Ammon's horn (tissue), 1 donor: ENCODE measurements at regions not wholly inside any gene's neighbourhood (a gene's known extent, or its start where the extent isn't known, plus 50 kb on each side); places are given as distances from the start of the nearest gene placed in this dataset.

Experiments used
- DNase-seq: peaks from one replicate; pipeline ENCODE4 v3.0.0-alpha.2; 2016; ENCODE audit warnings: low spot score

DNA sequence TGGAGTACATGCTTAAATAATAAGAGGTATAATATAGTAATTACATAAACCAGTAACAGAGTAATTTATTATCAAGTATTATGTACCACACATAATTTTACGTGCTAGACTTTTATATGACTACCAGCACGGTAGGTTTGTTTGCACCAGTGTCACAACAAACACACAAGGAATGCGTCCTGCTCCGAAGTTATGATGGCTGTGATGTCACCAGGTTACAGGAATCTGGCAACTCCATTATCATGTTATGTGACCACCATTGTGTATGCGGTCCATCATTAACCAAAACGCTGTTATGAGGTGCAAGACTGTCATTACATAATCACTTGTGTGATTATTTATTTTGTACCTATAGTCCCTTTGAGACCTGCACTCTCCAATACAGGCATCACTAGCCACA is 235.2 kb upstream of the PMEPA1 start:
- no peak for DNase-seq

DNA sequence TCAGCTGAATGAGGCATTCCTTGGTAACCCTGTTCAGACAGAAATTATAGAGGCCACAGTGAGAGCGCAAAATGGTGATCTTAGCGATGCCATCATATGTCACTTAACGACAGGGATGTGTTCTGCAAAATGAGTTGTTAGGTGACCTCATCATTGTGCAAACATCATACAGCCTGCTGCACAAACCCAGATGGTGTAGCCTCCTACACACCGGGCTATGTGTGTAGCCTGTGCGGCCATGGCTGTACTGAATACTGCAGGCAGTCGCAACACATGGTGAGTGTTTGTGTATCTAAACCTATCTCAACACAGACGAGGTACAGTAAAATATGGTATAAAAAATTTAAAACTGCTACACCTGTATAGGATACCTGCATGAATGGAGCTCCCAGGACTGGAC is 234.1 kb upstream of the PMEPA1 start:
- no peak for DNase-seq

DNA sequence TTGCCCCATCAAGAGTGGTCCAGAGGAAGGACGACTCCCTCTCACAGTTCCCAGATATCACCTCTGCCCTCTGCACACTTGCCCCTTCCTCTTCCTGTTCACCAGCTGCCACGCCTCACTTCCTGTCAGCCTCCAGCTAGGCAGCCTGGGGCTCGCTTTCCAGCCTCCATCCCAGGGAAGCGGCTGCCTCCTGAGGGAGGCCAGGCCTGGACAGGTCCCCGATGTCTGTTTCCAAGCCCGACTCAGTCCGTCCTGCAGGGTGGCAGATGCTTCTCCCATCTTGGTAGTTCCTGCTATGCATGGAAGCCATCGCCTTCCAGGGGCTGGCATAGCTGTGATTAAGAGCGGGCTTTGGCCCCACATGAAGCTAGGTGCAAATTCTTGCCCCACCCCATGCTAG is 233.5 kb upstream of the PMEPA1 start:
- no peak for DNase-seq

DNA sequence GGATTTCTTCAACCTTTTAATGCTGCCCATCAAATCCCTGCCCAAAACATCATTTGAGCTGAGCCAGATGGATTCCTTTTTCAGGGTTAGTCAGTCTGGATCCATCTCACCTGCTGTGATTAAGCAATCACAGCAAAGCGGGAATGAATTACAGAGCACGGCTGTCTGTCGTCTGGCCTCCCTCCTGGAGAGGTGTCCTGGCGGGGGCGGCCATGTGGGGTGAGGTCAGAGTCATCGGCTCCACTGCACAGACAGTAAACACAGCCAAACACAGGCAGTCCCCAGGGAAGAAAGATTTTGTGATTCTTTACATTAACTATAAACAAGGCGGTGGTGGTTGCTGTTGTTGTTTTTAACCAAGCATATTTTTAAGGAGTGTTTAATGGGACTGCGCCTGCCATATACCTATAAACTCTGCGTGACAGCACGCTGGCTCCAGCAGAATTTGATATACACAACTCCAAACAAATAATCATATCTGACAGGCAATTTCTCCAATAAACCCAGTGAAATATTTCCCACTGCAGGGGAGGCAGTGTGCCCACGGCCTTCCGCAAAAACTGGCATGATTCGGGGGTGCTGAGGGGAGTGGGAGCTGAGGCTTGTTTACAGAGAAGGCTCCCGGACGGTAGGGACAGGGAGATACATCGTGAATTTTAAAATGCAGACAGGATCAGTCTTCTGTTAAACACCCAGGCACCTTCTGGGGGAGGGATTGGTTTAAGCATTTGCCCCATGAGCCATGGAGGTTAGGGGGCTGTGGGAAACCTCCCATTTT is 232.0 kb upstream of the PMEPA1 start:
- no peak for DNase-seq

DNA sequence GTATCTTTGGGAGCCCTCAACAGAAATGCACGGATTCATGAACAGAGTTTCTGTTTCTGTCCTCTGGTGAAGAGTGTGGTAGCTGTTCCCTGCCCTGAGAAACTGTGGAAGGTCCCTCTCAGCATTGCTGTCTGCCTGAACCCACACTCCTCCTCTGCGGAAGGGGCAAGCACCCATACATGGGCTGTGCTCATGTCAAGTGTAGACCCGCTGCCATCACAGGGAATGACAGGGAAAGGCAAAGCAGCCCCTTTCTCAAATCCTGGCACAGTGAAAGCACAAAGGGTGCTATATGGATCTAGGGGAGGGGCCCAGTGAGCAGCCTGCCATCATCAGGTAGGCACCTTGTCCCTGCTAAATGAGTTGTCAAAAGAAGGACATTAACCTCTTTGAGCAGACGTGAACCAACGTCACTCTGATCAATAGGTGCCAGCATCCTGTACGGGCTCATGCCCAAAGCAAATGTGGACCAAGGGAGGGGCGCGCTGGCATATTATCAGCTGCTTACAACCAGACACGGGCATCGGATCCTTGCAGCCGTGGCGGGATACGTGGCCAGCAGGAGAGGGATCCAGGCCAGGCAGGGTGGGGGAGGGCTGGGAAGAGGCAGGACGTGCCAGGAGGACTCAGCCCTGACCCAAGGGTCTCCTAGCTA is 231.2 kb upstream of the PMEPA1 start:
- no peak for DNase-seq

DNA sequence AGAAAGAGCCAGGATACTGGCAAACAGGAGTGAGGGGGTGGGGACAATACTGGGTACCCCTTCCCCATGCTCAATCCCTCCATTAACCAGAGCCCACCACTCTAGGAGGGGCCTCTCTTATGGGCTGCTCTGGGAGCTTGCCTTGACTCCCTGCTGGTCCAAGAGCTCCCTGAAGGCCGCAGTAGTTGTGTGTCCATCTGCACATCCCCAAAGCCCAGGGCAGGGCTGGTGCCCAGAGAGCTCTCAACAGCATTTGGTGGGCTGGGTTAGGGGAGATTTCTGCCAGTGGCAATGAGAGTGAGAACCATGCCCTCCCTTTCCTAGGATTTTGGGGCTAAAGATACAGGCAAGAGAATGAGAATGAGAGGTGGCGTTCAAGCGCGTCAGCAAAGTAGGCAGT is 230.6 kb upstream of the PMEPA1 start:
- no peak for DNase-seq

DNA sequence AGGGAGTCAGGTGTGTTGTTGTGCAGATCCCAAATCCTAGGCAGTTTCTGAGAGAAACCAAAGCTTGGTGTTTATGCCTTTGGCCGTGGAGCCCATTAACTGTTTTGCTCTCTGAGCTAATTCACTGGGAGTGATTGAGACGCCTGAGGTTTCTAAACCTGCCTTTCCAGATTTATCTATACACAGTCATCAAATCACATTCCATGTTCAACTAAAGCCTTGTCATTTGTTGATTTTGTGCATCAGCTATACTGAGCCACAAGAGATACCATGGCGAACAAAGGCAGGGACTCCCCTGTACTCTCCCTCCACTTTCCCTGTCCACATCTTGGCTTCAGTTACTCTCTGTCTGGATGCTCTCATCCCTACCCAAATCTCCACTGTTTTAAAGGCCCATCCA is 229.7 kb upstream of the PMEPA1 start:
- DNase-seq = no peak

DNA sequence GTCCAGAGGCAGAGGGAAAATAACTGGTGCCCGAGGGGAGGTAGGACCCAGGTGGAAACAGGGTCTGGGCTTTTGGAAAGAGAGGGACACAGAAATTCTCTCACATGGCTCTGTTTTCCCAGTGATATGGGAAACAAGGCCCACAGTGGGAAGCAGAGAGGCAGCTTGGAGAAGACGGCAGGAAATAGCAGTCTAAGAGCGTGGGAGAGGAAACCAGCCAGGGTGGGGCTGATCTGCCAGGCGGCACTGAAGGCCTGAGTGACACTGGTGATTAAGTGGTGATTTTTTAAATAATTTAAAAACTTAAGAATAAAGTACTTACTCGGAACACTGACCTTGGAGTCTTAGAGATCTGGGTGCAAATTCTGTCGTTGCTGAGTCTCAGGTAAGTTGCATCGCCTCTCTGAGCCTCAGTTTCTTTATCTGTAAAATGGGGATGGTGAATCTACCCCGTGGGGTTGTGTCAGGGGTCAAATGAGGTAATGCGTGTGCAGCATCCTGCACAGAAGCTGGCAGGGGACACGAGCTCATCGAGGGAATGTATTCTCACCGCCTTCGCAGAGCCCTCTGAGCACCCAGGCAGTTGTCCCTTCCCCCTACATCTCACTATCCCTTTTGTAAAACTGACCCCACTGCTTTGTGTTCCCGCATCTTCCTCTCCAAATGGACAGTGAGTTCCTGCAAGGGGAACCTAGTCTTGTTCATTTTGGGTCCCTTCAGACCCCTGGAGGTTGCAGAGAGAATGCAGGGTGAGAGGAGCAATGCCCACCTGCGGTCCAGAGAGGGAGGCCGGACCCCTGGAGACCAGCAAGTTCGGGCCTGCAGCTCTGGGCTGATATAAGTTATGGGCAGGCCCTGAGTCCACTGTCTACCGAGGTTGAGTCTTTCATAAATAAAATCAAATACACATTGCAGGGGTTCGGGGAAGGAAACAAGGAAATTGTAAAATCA is 228.6 kb upstream of the PMEPA1 start:
- no peak for DNase-seq

DNA sequence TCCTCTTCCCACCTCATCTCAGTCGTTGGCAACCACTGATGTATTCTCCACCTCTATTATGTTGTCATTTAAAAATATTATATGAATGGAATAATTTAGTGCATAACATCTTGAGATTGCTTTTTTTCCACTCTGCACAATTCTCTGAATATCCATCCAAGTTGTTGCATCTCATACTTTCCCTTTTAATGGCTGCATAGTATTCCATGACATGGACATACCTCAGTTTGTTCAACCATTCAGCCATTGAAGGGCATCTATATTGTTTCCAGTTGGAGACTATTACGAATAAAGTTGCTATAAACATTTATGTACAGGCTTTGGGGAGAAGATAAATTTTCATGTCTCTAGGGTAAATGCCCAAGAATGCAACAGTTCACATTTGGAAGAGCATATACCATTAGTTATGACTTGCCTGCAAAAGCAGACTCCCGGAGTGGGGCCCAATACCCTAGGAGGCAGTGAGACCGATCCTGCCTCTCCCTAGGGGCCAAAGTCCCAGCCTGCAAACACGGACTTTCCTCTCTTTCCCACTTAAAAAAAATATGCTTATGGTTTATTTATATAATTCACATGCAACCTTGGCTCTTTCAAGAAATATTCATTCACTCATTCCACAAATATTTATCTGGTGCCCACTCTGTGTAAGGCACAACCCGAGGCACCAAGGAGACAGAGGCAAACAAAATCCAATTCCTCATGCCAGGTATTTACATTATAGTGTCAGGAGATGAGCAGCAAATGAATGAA is 227.0 kb upstream of the PMEPA1 start:
- DNase-seq = no peak

DNA sequence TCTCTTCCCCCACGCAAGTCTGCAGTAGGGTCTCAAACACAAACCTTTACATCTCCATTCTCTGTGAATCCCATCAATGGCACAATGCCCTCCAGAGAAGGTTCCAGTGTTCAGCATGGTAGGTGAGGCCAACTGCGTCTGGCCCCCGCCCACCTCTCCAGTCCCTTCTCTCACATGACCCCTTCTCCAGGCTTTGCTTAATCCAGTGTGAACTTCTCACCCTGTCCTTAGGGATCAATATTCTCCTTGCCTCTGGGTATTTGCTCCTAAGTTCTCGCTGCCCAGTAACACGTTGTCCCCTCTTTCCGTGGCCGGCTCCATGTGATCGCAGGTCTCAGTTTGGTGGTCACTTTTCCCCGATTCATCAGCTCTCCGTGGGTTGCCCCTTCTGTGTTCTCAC is 225.1 kb upstream of the PMEPA1 start:
- no peak for DNase-seq

DNA sequence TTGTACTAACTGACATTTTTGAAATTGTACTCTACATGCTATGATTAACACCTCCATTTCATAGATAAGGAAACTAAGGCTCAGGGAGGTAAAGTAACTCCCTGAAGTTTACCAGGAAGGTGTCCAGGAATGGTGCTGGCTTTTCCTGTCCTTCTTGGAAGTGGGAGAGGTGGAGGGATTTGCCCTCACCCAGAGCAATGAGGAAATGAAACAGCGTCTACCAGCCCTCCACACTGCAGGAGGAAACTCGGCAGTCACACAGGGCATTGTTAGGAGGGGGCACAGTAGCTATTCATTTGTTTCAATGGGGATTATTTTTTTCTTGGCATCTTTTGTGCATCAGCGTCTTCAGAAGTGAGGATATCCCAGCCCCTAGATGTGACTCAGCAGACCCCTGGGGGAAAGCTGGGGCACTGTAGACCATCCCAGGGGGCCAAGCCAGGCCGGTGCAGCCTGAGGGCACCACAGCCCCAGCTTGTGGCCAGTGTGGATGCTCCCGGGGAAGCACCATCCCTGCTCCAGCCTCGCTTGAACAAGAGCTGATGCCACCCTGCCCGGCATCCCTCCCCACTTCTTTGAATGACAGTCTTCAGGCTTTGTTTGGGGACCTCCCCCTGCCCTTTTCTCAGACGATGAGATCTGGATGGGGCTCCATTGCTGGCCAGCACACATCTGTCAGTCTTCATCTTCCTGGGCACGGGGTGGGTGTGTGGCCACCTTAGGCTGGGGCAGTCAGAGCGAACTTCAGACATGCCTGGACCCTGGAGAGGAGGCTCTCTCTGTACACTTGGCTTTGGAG is 224.4 kb upstream of the PMEPA1 start:
- DNase-seq = no peak

DNA sequence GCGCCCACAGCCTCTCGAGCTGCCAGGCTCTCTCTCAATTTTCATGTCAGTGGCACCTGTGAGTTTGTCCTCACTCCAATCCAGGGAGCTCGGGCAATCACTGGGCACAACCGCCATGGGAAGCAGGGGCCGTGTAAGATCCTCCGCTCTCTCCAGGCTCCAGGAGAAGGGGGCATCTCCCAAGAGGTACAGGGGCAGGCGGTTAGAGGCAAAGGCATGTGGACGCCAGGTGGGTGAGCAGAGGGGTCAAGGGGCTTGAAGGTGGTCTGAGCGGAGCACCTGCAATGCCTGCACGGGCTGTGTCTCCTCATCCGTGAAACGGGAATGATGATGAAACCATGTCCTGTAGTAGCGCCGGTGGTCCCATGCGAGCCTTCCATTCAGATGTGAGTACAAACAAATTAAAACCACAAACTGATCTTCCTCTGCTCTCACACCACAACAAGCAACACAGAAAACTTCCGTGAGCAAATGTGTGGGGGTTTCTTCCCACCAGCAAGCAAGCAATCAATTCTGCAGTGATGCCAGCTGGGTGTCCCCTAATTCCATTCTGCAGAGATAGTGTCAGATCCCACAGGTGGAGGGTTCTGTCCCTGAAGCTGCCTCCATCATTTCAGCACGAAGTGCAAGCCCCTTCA is 222.5 kb upstream of the PMEPA1 start:
- DNase-seq = no peak

DNA sequence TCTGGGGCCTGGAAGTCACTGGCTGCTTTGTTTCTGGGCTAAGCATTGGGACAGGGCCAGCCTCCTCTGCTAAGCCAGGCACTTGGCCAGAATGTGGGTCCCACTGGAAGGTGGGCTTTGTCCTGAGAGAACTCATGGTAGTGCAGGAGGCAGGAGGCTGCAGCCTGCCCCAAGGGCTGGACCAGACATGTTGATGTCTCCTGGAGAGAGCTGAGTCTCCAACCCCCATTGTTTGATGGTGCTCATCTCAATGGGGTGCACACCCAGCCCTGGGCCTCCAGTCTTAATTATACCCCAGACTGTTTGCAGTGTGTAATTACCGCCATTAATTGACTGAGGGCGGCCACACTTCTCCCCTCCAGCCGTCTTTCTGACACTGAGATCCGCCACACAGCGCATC is 220.5 kb upstream of the PMEPA1 start:
- DNase-seq = no peak

DNA sequence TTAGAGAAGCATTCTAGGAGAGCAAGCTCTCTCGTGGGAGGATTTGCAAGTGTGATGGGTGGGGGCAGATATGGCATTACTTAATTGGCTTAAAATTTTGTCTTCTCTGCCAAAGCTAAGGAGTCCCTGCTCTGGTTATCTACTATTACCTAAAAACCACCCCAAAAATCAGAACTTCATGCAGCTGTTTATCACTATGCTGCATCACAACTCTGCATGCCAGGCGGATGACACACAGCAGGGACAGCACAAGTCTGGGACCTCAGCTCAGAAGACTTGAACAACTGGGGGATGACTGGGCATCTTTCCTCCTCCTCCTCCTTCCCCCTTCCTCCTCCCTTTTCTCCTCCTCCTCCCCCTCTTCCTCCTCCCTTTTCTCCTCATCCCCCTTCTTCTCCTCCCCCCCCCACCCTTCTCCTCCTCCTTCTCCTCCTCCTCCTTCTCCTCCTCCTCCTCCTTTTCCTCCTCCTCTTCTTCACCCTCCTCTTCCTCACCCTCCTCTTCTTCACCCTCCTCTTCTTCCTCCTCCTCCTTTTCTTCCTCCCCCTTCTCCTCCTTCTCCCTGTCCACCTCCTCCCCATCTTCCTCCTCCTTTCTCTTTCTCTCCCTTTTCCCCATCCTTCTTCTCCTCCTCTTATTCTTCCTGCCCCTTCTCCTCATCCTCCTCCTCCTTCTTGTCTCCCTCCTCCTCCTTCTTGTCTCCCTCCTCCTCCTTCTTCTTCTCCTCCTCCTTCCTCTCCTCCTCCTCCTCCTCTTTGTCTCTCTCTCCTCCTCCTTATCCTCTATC is 218.6 kb upstream of the PMEPA1 start:
- DNase-seq = no peak

DNA sequence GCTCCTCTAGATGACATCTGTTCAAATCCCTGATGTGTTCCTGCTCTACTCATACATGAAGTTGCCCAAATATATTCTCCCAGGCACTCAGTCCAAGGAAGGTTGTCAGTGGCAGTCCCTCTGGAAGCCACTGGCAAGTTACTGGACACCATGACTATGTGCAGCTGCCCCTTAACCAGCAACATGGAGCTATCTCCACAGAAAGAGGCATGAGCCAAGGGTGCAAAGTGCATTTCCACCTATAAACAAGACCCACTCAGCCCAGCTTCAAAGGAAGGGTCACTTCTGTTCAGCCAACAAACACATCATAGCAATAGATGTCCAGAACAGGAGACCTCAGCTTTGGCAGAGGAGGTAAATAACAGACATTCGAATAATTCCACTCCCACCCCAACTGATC is 217.6 kb upstream of the PMEPA1 start:
- DNase-seq = no peak

DNA sequence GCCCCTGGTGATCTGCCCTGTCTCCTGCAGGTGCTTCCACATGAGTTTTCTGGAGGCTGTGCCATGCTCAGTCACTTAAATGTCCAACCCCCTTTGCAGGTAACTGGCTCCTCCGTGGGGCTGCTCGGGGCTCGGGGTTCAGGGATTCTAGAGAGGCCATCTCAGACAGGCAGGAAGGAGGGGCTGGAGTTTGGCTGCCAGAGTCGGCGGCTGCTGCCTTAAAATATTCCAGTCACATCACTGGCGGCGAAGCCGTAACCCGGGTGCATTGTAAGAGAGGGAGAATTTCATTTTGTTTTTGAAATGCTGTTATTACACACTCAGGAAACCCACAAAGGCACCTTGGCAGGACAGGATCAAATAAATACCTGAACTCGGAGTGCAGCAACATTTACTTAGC is 212.9 kb upstream of the PMEPA1 start:
- DNase-seq = no peak

DNA sequence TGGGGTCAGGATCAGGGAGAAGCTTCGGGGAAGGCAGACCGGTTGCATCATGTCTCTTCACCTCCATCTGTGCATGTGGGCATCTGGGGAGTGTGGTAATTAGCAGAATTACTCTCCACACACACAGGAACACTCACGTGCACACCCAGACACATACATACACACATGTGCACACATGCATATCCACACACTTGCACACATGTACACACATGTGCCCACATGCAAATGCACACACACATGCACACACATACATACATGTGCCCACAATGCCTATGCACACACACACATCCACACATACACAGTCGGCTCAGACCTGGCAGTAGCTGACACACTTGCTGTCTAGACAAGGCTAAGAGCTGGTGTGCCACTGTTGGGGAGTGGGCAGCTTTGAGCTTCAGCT is 212.3 kb upstream of the PMEPA1 start:
- no peak for DNase-seq

DNA sequence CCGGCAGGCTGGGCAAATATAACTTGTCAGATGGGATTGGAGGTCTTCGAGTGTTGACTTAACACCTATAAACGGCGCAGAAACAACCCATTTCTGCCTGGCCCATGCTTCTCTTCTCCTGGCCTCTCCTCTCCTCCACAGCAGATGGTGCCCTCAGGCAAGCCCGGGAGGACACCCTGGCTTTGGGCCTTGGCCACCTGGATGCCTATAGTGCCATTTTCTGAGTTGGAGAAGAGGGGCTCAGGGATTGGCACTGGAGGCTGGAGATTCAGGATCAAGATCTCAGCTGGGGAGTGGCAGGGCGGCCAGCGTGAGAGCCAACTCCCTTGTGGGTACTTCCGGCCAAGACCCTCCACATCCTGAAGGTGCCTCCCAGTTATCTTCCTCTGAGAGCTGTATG is 211.9 kb upstream of the PMEPA1 start:
- no peak for DNase-seq

DNA sequence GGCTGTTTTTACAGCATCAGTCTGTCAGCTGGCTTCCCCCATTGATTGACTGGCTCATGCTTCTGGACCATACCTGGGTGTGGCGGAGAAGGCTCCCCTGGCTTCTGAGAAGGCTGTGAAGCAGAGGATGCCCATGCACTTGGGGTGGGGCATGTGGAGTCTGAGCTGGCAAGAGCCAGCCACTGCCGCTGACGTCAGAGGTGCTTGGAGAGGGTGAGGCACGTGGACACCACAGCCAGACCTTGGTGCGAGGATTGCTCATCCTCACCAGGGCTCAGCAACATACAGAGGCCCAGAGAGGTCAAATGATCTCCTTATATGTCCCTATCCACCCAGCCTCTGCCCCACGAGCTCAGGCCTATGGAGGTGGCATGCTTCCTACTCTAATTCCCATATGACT is 211.2 kb upstream of the PMEPA1 start:
- no peak for DNase-seq

DNA sequence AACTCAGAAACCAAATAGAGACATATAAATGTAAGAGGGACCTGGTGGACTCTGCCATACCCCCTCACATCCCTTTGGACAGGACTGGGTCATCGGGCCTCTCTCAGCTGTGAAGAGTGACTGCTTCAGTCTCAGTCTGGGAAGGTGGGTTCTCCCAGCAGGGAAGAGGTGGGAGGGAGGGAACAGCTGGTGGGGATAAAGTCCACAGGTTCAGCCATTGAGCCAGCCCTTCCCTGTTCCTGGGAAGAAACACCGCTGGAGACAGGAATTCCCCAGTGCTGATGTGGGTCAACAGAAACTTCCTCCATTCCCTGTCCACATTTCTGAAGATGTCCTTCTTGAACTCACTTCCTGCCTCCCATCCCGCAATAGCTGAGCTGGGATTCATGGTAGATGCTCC is 209.2 kb upstream of the PMEPA1 start:
- no peak for DNase-seq
